Kidney (tissue), 13 donors: ENCODE measurements at regions not wholly inside any gene's neighbourhood (a gene's known extent, or its start where the extent isn't known, plus 50 kb on each side); places are given as distances from the start of the nearest gene placed in this dataset.
A peak's percentile ranks its signal among the peaks of the same experiment; 100 is the strongest.

Experiments
- DNase-seq, 5 donors: peaks; one replicate each; pipeline ENCODE4 v3.0.0-alpha.2; 2013 to 2020
- FAIRE-seq: peaks from 2 replicates; lab custom pipeline; 2012; peaks lifted over from hg19 to GRCh38; lab: Jason Lieb, UNC
- H3K27ac ChIP-seq, 2 donors: one replicate each; pipeline ENCODE4 v1.7.0; 2013; ENCODE audit warnings: low read depth in 2 of 2, low read length in 2 of 2, inconsistent platforms in 1 of 2
- H3K27me3 ChIP-seq: one replicate; pipeline ENCODE4 v1.7.1; 2013; ENCODE audit warnings: low read length, inconsistent platforms; ENCODE audit not compliant: control insufficient read depth, insufficient read depth
- H3K36me3 ChIP-seq, 3 donors: one replicate each; pipeline versions ENCODE4 v1.7.0 to v1.7.1; 2013; ENCODE audit warnings: low read length in 3 of 3, control low read depth in 1 of 3, inconsistent platforms in 1 of 3; ENCODE audit not compliant: insufficient read depth in 3 of 3, control insufficient read depth in 2 of 3
- H3K4me1 ChIP-seq, 3 donors: one replicate each; pipeline versions ENCODE4 v1.7.0 to v1.7.1; 2013; ENCODE audit warnings: low read length in 3 of 3, inconsistent platforms in 1 of 3, low read depth in 1 of 3; ENCODE audit not compliant: control insufficient read depth in 2 of 3, insufficient read depth in 2 of 3
- H3K4me3 ChIP-seq, 3 donors: one replicate each; pipeline versions ENCODE4 v1.7.0 to v1.8.1; 2013; ENCODE audit warnings: low read length in 3 of 3, control low read depth in 1 of 3, inconsistent platforms in 1 of 3
- H3K9ac ChIP-seq, 3 donors: one replicate each; pipeline versions ENCODE4 v1.7.0 to v1.7.1; 2013; ENCODE audit warnings: low read length in 3 of 3, control low read depth in 1 of 3, inconsistent platforms in 1 of 3
- H3K9me3 ChIP-seq, 3 donors: one replicate each; pipeline versions ENCODE4 v1.7.0 to v1.7.1; 2013; ENCODE audit warnings: low read length in 3 of 3, control low read depth in 1 of 3, inconsistent platforms in 1 of 3; ENCODE audit not compliant: control insufficient read depth in 2 of 3, insufficient read depth in 1 of 3
- intact Hi-C: fragments of 100-400 bp; cut with DNase I; formaldehyde crosslinking; loops from one replicate; pipeline ENCODE4 v1.11.1; 2022
- TF ChIP-seq, protein P1 (sequence below): IDR thresholded peaks from 3 replicates; pipeline ENCODE4 v1.5.1; 2012; ENCODE audit warnings: mild to moderate bottlenecking, moderate library complexity, borderline replicate concordance; ENCODE audit not compliant: insufficient read depth; ENCODE audit errors: extremely low read depth
- donor health status: control.
- donor health status: control.
- donor health status: control.
- donor health status: control.
- donor health status: control.
- donor health status: DM: yes; HTN: yes; CAD: no.
- donor health status: Normal renal cell carcinoma (clear cell type).

DNA sequence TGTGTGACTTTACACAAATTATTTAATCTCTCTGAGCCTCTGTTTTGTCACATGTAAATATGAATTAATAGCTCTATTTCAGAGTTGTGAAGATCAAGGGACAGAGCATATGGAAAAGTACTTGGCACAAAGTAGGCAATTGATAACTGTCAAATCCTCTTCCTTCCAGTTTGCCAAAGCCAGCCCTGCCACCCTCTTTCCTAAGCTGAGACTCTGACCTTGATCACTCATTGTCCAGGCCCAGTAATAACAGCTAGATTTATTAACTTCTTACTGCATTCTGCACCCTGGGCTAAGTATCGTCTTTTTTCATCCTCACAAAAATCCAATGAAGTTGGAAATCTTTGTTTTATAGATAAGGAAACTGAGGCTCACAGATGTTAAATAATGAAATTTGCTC is 70.8 kb upstream of the ATP1A1 start:
- TF ChIP-seq, protein P1, sequence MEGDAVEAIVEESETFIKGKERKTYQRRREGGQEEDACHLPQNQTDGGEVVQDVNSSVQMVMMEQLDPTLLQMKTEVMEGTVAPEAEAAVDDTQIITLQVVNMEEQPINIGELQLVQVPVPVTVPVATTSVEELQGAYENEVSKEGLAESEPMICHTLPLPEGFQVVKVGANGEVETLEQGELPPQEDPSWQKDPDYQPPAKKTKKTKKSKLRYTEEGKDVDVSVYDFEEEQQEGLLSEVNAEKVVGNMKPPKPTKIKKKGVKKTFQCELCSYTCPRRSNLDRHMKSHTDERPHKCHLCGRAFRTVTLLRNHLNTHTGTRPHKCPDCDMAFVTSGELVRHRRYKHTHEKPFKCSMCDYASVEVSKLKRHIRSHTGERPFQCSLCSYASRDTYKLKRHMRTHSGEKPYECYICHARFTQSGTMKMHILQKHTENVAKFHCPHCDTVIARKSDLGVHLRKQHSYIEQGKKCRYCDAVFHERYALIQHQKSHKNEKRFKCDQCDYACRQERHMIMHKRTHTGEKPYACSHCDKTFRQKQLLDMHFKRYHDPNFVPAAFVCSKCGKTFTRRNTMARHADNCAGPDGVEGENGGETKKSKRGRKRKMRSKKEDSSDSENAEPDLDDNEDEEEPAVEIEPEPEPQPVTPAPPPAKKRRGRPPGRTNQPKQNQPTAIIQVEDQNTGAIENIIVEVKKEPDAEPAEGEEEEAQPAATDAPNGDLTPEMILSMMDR, result no peak
- no peak for FAIRE-seq
- Histone ChIP-seq H3K4me1 (peaks cover 0 to 15% (median 8%) of the 10 kb centered on the region in 3 donors), H3K9me3 (no peaks in the 10 kb centered on the region), H3K4me3 (no peak overlapping the region), H3K9ac (no peak overlapping the region), H3K27ac (peak overlapping the region; percentile 48 to 61), H3K36me3 (no peaks in the 10 kb centered on the region), H3K27me3 (no peaks in the 10 kb centered on the region)
- no peak for DNase-seq
- intact Hi-C loops, result no loop called here

GRCh38 chr1:116306102-116306501 is 66.9 kb upstream of the ATP1A1 start:
- Histone ChIP-seq H3K4me1 (peaks cover 0 to 15% (median 10%) of the 10 kb centered on the region in 3 donors), H3K27ac (no peak overlapping the region), H3K4me3 (no peak overlapping the region), H3K27me3 (no peaks in the 10 kb centered on the region), H3K9me3 (no peaks in the 10 kb centered on the region), H3K36me3 (no peaks in the 10 kb centered on the region), H3K9ac (no peak overlapping the region)
- FAIRE-seq (no peak), DNase-seq (no peak)
- intact Hi-C loops, result no loop called here
- TF ChIP-seq, protein P1, result no peak

GRCh38 chr1:116306840-116307442 is 66.1 kb upstream of the ATP1A1 start:
- intact Hi-C loops, result no loop called here
- FAIRE-seq (no peak), DNase-seq (no peak)
- peaks cover 0 to 15% (median 10%) of the 10 kb centered on the region in 3 donors for H3K4me1 ChIP-seq
- no peaks in the 10 kb centered on the region for H3K27me3 ChIP-seq
- no peak overlapping the region for H3K4me3 ChIP-seq
- H3K9ac ChIP-seq, result no peak overlapping the region
- H3K27ac ChIP-seq, result no peak overlapping the region
- no peaks in the 10 kb centered on the region for H3K9me3 ChIP-seq
- H3K36me3 ChIP-seq, result no peaks in the 10 kb centered on the region
- TF ChIP-seq, protein P1, result no peak

DNA sequence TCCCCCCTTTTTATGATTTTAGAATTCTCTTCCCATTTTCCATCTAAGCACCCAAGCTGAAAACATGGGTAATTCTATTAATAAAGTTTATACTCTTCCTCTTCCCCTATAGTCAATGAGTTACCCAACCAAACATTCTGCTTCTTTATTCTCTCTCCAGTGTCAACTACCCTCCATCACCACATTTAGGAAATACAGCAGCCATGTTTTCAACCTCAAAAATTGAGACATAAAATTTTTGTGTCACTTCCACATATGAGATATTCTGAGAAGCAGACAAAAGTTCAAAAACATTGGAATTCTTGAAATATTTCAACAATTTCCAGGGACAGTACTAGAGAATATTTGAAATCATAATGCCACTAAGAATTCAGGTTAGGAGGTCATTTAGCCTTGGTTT is 64.8 kb upstream of the ATP1A1 start:
- FAIRE-seq, result no peak
- DNase-seq, result no peak
- intact Hi-C loops, result no loop called here

More for the DNA sequence above, 64.8 kb upstream of the ATP1A1 start:
- Histone ChIP-seq H3K9me3 (no peaks in the 10 kb centered on the region), H3K27me3 (no peaks in the 10 kb centered on the region), H3K4me1 (peaks cover 0 to 16% (median 9%) of the 10 kb centered on the region in 3 donors), H3K36me3 (no peaks in the 10 kb centered on the region), H3K9ac (no peak overlapping the region), H3K4me3 (no peak overlapping the region), H3K27ac (no peak overlapping the region)
- TF ChIP-seq, protein P1, result no peak
